ENCODE measurements at regions not wholly inside any gene's neighbourhood (a gene's known extent, or its start where the extent isn't known, plus 50 kb on each side); places are given as distances from the start of the nearest gene placed in this dataset.

- DNase-seq (ENCODE audit: low spot score in 2 of 2) (no peak), FAIRE-seq (no peak)
Measured at GRCh38 chr5:87094347-87094746, 173.3 kb upstream of the RASA1 start.

- FAIRE-seq: no peak
- no peak for DNase-seq (ENCODE audit: low spot score in 2 of 2)
Measured at GRCh38 chr5:87094833-87095232, 172.8 kb upstream of the RASA1 start.

GRCh38 chr5:87095787-87096186 lies 171.9 kb upstream of the RASA1 start:
- FAIRE-seq (no peak), DNase-seq (ENCODE audit: low spot score in 2 of 2) (no peak)

GRCh38 chr5:87097664-87098063 lies 170.0 kb upstream of the RASA1 start:
- DNase-seq (ENCODE audit: low spot score in 2 of 2): no peak
- FAIRE-seq: no peak

- FAIRE-seq (no peak), DNase-seq (ENCODE audit: low spot score in 2 of 2) (no peak)
Measured at GRCh38 chr5:87099291-87099839, 168.3 kb upstream of the RASA1 start.

- FAIRE-seq (no peak), DNase-seq (ENCODE audit: low spot score in 2 of 2) (no peak)
Measured at GRCh38 chr5:87099968-87100367, 167.7 kb upstream of the RASA1 start.

- no peak for DNase-seq (ENCODE audit: low spot score in 2 of 2)
- no peak for FAIRE-seq
Measured at GRCh38 chr5:87101321-87101720, 166.4 kb upstream of the RASA1 start.

- DNase-seq (ENCODE audit: low spot score in 2 of 2) (no peak), FAIRE-seq (no peak)
Measured at GRCh38 chr5:87102841-87103240, 164.8 kb upstream of the RASA1 start.

- no peak for FAIRE-seq
- no peak for DNase-seq (ENCODE audit: low spot score in 2 of 2)
Measured at GRCh38 chr5:87103616-87104287, 163.9 kb upstream of the RASA1 start.

GRCh38 chr5:87105577-87105976 lies 162.1 kb upstream of the RASA1 start:
- DNase-seq (ENCODE audit: low spot score in 2 of 2) (no peak), FAIRE-seq (no peak)

GRCh38 chr5:87109746-87110145 lies 157.9 kb upstream of the RASA1 start:
- no peak for FAIRE-seq
- no peak for DNase-seq (ENCODE audit: low spot score in 2 of 2)

- FAIRE-seq (no peak), DNase-seq (ENCODE audit: low spot score in 2 of 2) (no peak)
Measured at GRCh38 chr5:87110721-87111120, 157.0 kb upstream of the RASA1 start.

- FAIRE-seq: no peak
- no peak for DNase-seq (ENCODE audit: low spot score in 2 of 2)
Measured at GRCh38 chr5:87113861-87114260, 153.8 kb upstream of the RASA1 start.

- no peak for FAIRE-seq
- no peak for DNase-seq (ENCODE audit: low spot score in 2 of 2)
Measured at GRCh38 chr5:87114631-87115030, 153.1 kb upstream of the RASA1 start.

GRCh38 chr5:87115839-87116364 lies 151.8 kb upstream of the RASA1 start:
- FAIRE-seq (no peak), DNase-seq (ENCODE audit: low spot score in 2 of 2) (no peak)

GRCh38 chr5:87116825-87117512 lies 150.7 kb upstream of the RASA1 start:
- DNase-seq (ENCODE audit: low spot score in 2 of 2) (no peak), FAIRE-seq (no peak)

- FAIRE-seq: no peak
- no peak for DNase-seq (ENCODE audit: low spot score in 2 of 2)
Measured at GRCh38 chr5:87119588-87119987, 148.1 kb upstream of the RASA1 start.

GRCh38 chr5:87120518-87121303 lies 147.0 kb upstream of the RASA1 start:
- FAIRE-seq: peak; percentile 34
- DNase-seq (ENCODE audit: low spot score in 2 of 2): no peak

GRCh38 chr5:87121304-87122150 lies 146.2 kb upstream of the RASA1 start:
- FAIRE-seq (no peak), DNase-seq (ENCODE audit: low spot score in 2 of 2) (peak in 1 of 2 donors; percentile 10)
